ENCODE measurements at regions not wholly inside any gene's neighbourhood (a gene's known extent, or its start where the extent isn't known, plus 50 kb on each side); places are given as distances from the start of the nearest gene placed in this dataset.

- no peak for DNase-seq
Observed at GRCh38 chr14:81849714-81850113, 316.1 kb upstream of the SEL1L start.

DNA sequence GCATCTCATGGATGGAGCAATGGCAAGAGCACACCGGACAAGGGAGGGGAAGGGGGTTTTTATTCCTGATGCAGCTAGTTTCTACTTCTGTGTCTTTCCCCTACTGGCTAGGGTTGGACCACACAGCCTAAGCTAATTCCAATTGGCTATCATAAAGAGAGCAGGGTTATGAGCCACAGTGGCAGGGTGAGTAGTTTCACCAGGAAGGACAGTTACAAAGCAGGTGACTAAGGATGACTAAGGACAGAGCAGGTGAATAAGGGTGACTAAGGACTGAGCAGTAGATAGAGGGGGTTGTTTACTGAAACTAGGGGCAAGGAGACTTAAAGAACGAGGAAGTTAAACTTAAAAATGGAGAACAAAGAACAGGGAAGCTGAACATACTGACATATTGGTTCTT, 321.4 kb upstream of the SEL1L start:
- DNase-seq, result no peak

DNA sequence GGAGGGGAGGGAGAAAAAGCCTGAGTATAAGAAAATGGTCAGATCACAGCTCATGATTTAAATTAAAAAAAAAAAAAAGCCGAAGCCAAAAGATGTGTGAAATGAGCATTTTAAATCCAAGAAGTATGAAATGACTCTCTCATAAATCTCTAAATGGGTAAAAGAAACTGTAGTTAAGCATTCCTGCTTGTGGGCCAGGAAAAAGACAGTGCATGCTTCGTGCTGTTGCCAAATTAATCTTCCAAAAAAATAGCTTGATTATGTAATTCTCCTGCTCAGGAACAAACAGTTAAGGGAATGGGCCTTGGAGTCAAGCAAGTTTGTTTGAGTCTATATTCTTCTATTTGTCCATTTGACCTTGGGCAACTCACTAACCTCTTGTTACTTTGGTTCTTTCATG, 325.4 kb upstream of the SEL1L start:
- DNase-seq, result no peak

GRCh38 chr14:81868172-81868571, 334.5 kb upstream of the SEL1L start:
- DNase-seq, result no peak

- DNase-seq, result no peak
Observed at GRCh38 chr14:81871706-81872105, 338.1 kb upstream of the SEL1L start.

GRCh38 chr14:81884382-81884781, 350.7 kb upstream of the SEL1L start:
- no peak for DNase-seq

DNA sequence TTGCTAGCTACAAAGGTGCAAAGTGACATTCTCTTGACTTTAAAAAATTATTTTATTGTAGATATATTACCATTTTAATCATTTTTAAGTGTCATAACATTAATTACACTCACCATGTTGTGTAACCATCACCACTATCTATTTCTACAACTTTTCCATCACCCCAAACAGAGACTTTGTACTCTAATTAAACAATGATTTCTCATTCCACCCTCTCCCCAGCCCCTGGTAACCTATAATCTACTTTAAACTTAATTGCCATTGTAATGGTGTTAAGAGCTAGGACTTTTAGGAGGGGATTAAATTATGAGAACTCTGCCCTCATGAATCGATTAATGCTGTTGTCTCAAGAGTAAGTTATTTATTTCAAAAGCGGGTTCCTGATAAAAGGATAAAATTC, 352.9 kb upstream of the SEL1L start:
- no peak for DNase-seq

- DNase-seq, result no peak
Observed at GRCh38 chr14:81889529-81889928, 355.9 kb upstream of the SEL1L start.

DNA sequence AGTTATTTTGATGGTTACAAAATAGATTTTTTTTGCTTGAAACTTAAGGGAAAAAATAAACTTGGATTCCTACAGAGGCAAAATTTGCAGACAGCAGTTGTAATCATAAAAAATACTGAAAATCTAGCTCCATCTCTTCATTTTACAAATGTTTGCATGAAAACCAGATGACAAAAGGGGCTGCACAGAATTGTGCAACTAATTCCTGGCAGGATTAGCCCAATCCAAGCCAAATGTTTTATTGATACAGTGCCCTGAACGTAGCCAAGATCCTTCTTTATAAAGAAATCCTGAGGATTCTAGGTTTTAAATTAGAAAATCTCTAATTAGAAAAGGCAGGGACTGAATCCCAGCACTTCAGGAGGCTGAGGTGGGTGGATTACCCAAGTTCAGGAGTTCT, 356.4 kb upstream of the SEL1L start:
- no peak for DNase-seq

GRCh38 chr14:81903477-81903876, 369.8 kb upstream of the SEL1L start:
- DNase-seq, result no peak

DNA sequence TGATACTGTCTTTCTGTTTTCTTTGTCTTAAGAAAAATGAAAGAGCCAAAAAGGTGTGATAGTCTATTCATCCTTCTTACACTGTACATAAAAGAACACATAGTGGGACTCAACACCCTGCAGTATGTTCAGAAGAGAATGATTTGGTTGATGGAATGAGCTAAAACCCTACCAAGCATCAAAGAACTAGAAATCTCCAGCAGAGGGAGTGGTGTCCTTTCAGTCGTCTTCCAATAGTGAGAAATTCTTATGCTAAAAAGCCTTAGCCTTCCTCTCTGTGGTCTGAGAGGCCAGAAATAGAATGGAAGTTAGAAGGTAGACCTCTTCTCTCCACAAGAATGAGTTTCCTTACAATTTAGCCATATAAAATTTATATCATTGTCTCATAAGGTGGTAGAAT, 393.4 kb upstream of the SEL1L start:
- no peak for DNase-seq

GRCh38 chr14:81931828-81932227, 398.2 kb upstream of the SEL1L start:
- DNase-seq, result no peak

- no peak for DNase-seq
Observed at GRCh38 chr14:81936348-81936747, 402.7 kb upstream of the SEL1L start.

GRCh38 chr14:81936902-81937301, 403.2 kb upstream of the SEL1L start:
- no peak for DNase-seq

DNA sequence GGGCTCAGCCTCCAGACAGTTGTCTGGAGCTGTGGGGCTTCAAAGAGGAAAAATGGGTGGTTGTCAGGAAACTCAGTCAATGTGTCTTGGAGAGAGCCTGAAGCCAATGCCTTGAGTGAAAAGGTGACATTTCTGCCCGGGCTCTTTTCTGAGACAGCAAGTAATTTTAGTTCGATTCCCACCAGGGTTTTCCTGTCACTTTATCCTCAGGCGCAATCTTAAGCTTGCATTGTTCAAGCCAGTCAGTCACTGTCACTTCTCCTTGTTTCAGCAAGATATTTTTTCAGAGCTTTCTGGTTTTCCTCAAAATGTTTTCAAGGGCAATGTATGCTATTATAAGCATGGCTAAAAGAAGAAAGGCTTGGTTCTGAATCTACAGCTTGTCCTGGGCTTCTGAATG, 404.7 kb upstream of the SEL1L start:
- no peak for DNase-seq

DNA sequence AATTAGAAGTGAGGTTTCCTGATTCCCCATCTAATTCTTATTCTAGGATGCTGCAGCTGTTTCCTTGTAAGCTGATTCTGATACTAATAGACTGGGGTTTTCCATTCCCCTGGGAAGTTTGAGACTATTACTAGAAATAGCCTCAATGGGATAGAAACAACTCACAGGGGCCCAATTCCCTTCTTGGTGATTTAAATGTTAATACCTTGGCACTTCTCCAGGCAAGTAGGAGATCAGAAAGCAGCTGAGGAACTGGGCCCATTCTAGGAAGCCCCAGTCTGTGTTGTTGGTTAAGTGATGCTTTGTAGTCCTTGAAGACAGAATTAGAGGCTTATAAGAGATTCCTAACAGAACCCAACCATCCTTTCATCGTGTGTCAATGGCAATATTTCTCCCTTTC, 407.0 kb upstream of the SEL1L start:
- no peak for DNase-seq

DNA sequence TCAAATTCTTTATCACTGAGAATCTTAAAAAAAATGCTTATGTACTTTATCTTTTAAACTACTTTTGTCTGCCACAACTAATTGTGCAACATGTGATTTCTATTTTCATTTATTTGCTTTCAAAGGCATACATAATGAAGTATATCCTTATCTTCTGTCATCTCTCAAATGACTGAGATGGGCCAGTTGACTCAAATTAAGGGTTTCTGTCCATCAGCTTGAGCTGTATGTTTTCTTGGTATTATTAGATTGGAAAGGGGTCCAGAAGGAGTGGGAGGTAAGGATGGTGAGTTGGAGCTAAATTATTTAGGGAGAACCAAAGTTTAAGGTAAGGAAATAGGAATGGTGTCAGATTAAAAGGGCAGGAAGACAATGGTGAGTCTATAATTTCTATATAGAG, 408.4 kb upstream of the SEL1L start:
- no peak for DNase-seq

DNA sequence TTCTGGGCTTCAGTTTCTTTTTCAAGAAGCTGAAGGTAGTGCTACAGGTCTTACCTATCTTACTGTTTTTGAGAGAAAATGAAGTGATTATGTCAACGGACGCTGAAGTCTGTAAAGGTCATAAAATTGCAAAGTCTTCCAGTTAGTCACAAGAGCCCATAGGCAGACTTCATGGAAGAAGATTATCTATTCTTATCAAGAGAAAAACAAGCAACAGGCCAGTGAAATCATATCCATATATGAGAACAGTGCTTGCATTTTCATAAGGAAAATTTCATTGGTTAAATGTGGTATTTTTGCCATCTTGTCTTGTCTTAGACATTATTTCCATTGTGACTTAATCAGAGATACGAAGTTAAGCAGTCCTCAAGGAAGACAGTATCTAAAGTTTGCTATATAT, 412.7 kb upstream of the SEL1L start:
- DNase-seq, result no peak

DNA sequence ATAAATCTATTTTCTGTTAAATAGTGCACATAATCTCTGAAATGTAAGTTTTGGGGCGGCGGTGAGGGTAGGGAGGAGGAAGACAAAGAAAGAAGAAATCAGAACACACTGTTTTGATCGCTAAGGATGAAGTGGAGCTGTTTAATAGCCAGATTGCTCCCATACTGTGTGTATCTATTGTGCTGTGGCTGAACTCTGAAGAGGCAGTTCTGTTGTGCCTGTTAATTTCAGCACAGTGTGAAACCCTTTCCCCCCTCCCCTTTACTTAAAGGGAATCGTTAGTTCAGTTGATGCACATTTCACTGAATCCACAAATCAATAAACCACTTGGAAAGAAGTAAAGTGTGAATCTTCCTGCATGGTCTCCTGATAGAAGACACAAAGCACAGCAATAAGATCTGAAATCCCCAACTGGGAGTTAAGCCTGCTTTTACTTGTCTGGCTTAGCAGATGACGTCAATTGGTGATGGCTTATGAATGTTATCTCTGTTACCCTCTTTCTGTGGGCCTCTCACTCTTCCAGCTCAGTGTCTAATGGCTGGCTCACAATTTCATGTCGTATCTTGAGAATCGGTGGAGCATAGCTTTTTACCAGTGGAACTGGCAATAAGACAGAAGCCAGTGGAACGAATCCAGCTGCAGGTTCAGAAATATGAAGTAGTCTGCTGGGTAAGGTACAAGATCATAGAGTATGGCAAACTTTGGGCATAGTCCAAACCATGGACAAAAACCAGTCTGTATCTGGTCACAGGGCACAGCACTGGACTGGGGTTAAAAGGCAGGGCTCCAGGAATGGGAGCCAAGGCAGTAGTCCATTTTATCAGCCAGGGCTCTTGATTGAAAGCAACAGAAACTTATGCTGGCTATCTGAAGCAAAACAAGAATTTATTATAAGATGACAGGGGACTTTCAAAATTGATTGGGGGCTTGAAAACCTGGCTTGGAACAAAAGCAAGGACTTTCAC, 413.5 kb upstream of the SEL1L start:
- no peak for DNase-seq

GRCh38 chr14:81952917-81953316, 419.3 kb upstream of the SEL1L start:
- no peak for DNase-seq

DNA sequence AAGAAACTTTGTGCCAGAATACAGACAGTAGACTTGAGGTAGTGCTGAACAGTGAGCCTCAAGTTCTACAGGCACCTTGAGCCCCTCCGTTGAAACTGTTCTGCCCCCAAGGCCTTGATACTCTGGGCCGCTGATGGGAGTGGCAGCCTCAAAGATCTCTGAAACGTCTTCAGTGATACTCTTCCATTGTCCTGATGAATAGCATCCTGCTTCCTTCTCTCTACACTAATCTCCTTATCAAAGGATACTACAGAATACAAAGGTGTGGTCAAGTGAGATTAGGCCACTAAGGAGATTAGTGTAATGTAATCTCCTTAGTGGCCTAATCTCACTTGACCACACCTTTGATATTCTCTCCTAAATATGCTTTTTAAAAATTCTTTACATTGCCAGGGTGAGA, 419.8 kb upstream of the SEL1L start:
- no peak for DNase-seq

DNA sequence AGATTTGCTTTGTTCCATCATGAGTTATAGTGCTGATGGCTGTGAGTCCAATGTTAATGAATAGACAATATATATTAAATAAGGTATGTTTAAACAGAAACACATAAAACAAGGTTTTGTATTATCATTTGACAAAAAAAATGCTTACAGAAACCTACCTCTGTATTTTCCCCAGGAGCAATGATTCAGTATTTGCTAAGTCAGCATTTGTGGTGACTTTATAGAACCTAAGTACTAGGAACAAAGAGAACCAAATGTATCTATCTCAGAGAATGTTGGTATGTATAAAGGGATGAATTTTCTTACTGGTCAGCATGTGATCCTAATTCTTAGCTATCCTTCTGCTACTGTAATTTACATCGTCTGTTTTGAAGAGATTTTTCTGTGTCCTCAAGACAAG, 421.5 kb upstream of the SEL1L start:
- no peak for DNase-seq

DNA sequence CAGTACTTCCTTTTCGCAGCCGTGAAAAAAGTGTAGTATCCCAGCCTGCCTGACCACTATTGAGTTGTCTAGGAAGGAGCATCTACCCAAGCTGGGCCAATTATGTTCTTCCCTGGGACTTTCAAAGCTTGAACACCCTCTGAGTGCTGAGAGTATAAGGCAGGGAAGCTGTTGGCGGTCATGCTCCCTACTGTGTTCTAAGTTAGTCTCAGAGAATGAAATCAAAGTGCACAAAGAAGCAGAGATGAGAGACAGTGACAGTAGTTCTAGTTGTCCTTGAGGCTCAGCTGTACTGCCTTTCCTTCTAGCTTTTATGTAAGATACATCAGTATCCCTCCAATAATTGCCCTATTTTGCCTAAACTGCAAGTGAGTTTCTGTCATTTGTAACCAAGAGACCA, 427.1 kb upstream of the SEL1L start:
- DNase-seq, result no peak

- DNase-seq, result no peak
Observed at GRCh38 chr14:81963846-81964245, 430.2 kb upstream of the SEL1L start.

GRCh38 chr14:81970307-81970706, 436.7 kb upstream of the SEL1L start:
- DNase-seq, result no peak
